ENCODE measurements at regions not wholly inside any gene's neighbourhood (a gene's known extent, or its start where the extent isn't known, plus 50 kb on each side); places are given as distances from the start of the nearest gene placed in this dataset.

- TF ChIP-seq, protein P1, sequence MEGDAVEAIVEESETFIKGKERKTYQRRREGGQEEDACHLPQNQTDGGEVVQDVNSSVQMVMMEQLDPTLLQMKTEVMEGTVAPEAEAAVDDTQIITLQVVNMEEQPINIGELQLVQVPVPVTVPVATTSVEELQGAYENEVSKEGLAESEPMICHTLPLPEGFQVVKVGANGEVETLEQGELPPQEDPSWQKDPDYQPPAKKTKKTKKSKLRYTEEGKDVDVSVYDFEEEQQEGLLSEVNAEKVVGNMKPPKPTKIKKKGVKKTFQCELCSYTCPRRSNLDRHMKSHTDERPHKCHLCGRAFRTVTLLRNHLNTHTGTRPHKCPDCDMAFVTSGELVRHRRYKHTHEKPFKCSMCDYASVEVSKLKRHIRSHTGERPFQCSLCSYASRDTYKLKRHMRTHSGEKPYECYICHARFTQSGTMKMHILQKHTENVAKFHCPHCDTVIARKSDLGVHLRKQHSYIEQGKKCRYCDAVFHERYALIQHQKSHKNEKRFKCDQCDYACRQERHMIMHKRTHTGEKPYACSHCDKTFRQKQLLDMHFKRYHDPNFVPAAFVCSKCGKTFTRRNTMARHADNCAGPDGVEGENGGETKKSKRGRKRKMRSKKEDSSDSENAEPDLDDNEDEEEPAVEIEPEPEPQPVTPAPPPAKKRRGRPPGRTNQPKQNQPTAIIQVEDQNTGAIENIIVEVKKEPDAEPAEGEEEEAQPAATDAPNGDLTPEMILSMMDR (IDR thresholded peaks at IDR 0.05): no peak
- TF ChIP-seq RFX5 (IDR thresholded peaks at IDR 0.05; ENCODE audit: low read length) (no peak), CHD2 (IDR thresholded peaks at IDR 0.05; ENCODE audit: low read length, partially characterized antibody) (no peak), EZH2phosphoT487 (IDR thresholded peaks at IDR 0.05; ENCODE audit: borderline replicate concordance, low read depth) (no peak), MAX (IDR thresholded peaks at IDR 0.05; ENCODE audit: low read depth) (no peak), USF2 (IDR thresholded peaks at IDR 0.05; ENCODE audit: borderline replicate concordance, low read depth, low read length) (no peak), TAF1 (IDR thresholded peaks at IDR 0.05; ENCODE audit: borderline replicate concordance, low read depth, low read length) (no peak), FOXM1 (IDR thresholded peaks at IDR 0.05; ENCODE audit: low read depth) (no peak), RXRA (IDR thresholded peaks at IDR 0.05; ENCODE audit: borderline replicate concordance, low read depth) (no peak), POLR2AphosphoS5 (IDR thresholded peaks at IDR 0.05; ENCODE audit: low read depth, low read length) (no peak)
Observed at GRCh38 chr14:100965296-100965695, 61.8 kb upstream of the RTL1 start.

Data from SK-N-SH (cell line).